Erythroblast (primary cell): ENCODE measurements at regions not wholly inside any gene's neighbourhood (a gene's known extent, or its start where the extent isn't known, plus 50 kb on each side); places are given as distances from the start of the nearest gene placed in this dataset.

Source experiments
- GATA1 ChIP-seq: IDR thresholded peaks from 2 replicates; pipeline ENCODE4 v1.6.1; 2011; ENCODE audit warnings: low read depth, mild to moderate bottlenecking, control low read depth, low read length, moderate library complexity
- POLR2A ChIP-seq: IDR thresholded peaks from 2 replicates; pipeline ENCODE4 v1.6.1; 2011; ENCODE audit warnings: mild to moderate bottlenecking, low read length

DNA sequence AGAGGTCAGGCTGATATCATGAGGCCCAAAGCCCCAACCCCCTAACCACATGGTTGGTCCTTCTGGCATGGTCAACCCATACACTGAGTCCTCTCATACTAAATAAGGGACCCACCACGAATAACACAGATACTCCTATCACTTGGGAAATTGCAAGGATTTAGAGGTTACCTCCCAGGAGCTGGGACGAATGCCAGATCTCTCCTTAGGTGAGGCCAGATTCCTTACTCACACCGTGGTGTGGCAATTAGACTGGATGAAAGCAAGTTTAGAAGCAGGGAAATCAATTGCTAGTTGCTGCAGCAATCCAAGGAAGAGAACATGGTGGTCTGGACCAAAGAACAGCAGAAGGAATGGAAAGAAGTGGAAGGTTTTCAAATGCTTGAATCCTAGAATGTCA, 60.1 kb downstream of the IER5 start:
- TF ChIP-seq POLR2A, result no peak
- TF ChIP-seq GATA1, result no peak
